ENCODE measurements at regions not wholly inside any gene's neighbourhood (a gene's known extent, or its start where the extent isn't known, plus 50 kb on each side); places are given as distances from the start of the nearest gene placed in this dataset.

DNA sequence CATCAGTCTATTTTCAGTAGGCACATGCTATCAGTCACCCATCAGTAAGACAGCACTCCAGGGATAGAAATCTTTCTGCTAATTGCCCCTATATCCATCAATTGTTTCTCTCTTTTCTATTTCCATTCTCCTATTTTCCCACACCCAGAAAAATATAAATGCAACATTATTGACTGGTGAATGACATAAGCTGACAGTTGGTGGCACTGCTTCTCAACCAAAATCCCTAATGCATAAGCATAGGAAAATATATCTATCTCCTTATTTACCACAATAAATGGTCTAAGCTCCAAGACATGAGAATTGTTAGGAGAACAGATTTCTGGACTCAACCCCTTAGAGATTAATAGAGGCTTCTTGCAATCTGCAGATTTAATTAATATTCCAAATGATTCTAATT lies 64.0 kb upstream of the REG3A start:
- TF ChIP-seq POLR2A (IDR thresholded peaks at IDR 0.05; ENCODE audit: low read depth, low read length) (no peak), POLR2AphosphoS5 (IDR thresholded peaks at IDR 0.05; ENCODE audit: low read depth, low read length) (no peak)
